Esophagus squamous epithelium (tissue), 4 donors: ENCODE measurements at regions not wholly inside any gene's neighbourhood (a gene's known extent, or its start where the extent isn't known, plus 50 kb on each side); places are given as distances from the start of the nearest gene placed in this dataset.

Source experiments
- POLR2A ChIP-seq, 4 donors: fragments of 450-650 bp; IDR thresholded peaks; one replicate each; pipeline ENCODE4 v1.6.1; 2017; ENCODE audit warnings: antibody characterized with exemption in 4 of 4, mild to moderate bottlenecking in 4 of 4, moderate library complexity in 3 of 4
- TF ChIP-seq, protein P1 (sequence below), 6 experiments: fragments of 450-650 bp in 4 of 6; fragments of 200-600 bp in 2 of 6; sonication (generic) in 2 of 6; IDR thresholded peaks; one replicate each; pipeline ENCODE4 v1.5.1; 2016 to 2019; ENCODE audit warnings: antibody characterized with exemption in 6 of 6, mild to moderate bottlenecking in 4 of 6, moderate library complexity in 4 of 6

DNA sequence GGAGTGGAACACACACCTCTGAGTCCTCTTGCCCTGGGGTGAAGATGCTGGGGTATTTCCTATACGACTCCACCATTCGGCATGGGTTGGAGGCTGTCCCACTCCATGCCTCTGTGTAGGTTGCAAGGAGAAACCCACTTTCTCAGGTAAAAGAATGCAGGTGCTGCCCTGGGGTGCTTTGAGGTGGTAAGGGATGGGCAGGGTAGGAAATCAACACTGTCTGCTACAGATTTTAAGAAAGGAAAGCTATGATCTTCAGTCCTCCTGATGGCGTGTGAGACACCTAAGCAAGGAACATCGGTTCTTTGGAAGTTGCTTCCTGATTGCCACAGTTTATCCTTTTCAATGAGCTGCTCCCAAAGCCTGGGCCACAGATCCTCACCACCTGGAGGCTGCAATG is 209.2 kb downstream of the NCK2 start:
- TF ChIP-seq, protein P1, sequence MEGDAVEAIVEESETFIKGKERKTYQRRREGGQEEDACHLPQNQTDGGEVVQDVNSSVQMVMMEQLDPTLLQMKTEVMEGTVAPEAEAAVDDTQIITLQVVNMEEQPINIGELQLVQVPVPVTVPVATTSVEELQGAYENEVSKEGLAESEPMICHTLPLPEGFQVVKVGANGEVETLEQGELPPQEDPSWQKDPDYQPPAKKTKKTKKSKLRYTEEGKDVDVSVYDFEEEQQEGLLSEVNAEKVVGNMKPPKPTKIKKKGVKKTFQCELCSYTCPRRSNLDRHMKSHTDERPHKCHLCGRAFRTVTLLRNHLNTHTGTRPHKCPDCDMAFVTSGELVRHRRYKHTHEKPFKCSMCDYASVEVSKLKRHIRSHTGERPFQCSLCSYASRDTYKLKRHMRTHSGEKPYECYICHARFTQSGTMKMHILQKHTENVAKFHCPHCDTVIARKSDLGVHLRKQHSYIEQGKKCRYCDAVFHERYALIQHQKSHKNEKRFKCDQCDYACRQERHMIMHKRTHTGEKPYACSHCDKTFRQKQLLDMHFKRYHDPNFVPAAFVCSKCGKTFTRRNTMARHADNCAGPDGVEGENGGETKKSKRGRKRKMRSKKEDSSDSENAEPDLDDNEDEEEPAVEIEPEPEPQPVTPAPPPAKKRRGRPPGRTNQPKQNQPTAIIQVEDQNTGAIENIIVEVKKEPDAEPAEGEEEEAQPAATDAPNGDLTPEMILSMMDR (IDR thresholded peaks at IDR 0.05): no peak
- TF ChIP-seq POLR2A (IDR thresholded peaks at IDR 0.05): no peak
